H1 (cell line): ENCODE measurements at regions not wholly inside any gene's neighbourhood (a gene's known extent, or its start where the extent isn't known, plus 50 kb on each side); places are given as distances from the start of the nearest gene placed in this dataset.

Source experiments
- ATF2 ChIP-seq: IDR thresholded peaks from 2 replicates; pipeline ENCODE4 v1.6.1; 2012; ENCODE audit warnings: low read length, inconsistent platforms
- CHD1 ChIP-seq: IDR thresholded peaks from 2 replicates; pipeline ENCODE4 v1.6.1; 2012; ENCODE audit warnings: low read depth, low read length, improper control_type of control experiment
- CHD7 ChIP-seq: fragments of 300-600 bp; sonication (generic); IDR thresholded peaks from 2 replicates; pipeline ENCODE4 v1.7.1; 2012; ENCODE audit warnings: low read length, moderate library complexity, mild to moderate bottlenecking, inconsistent platforms; ENCODE audit not compliant: insufficient replicate concordance
- CTCF ChIP-seq, 3 experiments: IDR thresholded peaks; 1 replicate in 2 of 3; 2 replicates in 1 of 3; pipeline versions ENCODE4 v1.5.1 to v1.6.1; 2011; ENCODE audit warnings: low read length in 3 of 3, mild to moderate bottlenecking in 3 of 3, inconsistent platforms in 2 of 3, low read depth in 1 of 3, moderate library complexity in 1 of 3; ENCODE audit not compliant: insufficient read depth in 1 of 3; ENCODE audit errors: control extremely low read depth in 1 of 3
- GABPA ChIP-seq: IDR thresholded peaks from 2 replicates; pipeline ENCODE4 v1.6.1; 2011; ENCODE audit warnings: mild to moderate bottlenecking, low read length, moderate library complexity, borderline replicate concordance; ENCODE audit not compliant: insufficient read depth
- JUND ChIP-seq: IDR thresholded peaks from 2 replicates; pipeline ENCODE4 v1.6.1; 2011; ENCODE audit warnings: mild to moderate bottlenecking, improper control_type of control experiment, low read length
- POLR2AphosphoS5 ChIP-seq: IDR thresholded peaks from 2 replicates; pipeline ENCODE4 v1.6.1; 2011; ENCODE audit warnings: low read depth, low read length

GRCh38 chr17:27224526-27225315 lies 69.2 kb upstream of the WSB1 start:
- no peak for TF ChIP-seq CTCF (IDR thresholded peaks at IDR 0.05; ENCODE audit: control extremely low read depth in 1 of 3, insufficient read depth in 1 of 3, low read depth in 1 of 3, low read length in 3 of 3)
- TF ChIP-seq POLR2AphosphoS5: no peak
- TF ChIP-seq CHD7: no peak
- no peak for TF ChIP-seq JUND
- no peak for TF ChIP-seq CHD1
- no peak for TF ChIP-seq ATF2
- TF ChIP-seq GABPA: no peak
